Neural cell (in vitro differentiated cells): ENCODE measurements at regions not wholly inside any gene's neighbourhood (a gene's known extent, or its start where the extent isn't known, plus 50 kb on each side); places are given as distances from the start of the nearest gene placed in this dataset.

Experiments used
- H2AFZ ChIP-seq: fragments of 200-600, 300-800 bp; sonication (generic), shearing (Covaris generic); 2 replicates; pipeline ENCODE4 v1.6.0; 2014; ENCODE audit warnings: low read depth, mild to moderate bottlenecking, antibody characterized with exemption, low read length, moderate library complexity
- H3F3A ChIP-seq: fragments of 200-600 bp; shearing (Covaris generic); 2 replicates; pipeline ENCODE4 v1.6.1; 2016; ENCODE audit warnings: mild to moderate bottlenecking, moderate library complexity, mixed read lengths, antibody characterized with exemption, low read length; ENCODE audit not compliant: insufficient read depth, poor library complexity, severe bottlenecking
- H3K27ac ChIP-seq: fragments of 200-600, 300-800 bp; sonication (generic), shearing (Covaris generic); 2 replicates; pipeline ENCODE4 v1.5.1; 2014; ENCODE audit warnings: mild to moderate bottlenecking, low read length, moderate library complexity
- H3K27me3 ChIP-seq: fragments of 300-800, 200-600 bp; sonication (generic), shearing (Covaris generic); 2 replicates; pipeline ENCODE4 v1.6.0; 2014; ENCODE audit warnings: mild to moderate bottlenecking, low read depth, low read length, moderate library complexity; ENCODE audit not compliant: insufficient read depth
- H3K36me3 ChIP-seq: fragments of 300-800, 200-600 bp; sonication (generic), shearing (Covaris generic); 2 replicates; pipeline ENCODE4 v1.5.1; 2014; ENCODE audit warnings: mild to moderate bottlenecking, antibody characterized with exemption, low read length, moderate library complexity; ENCODE audit not compliant: insufficient read depth
- H3K4me2 ChIP-seq: fragments of 300-800, 200-600 bp; sonication (generic), shearing (Covaris generic); 2 replicates; pipeline ENCODE4 v1.6.0; 2014; ENCODE audit warnings: mild to moderate bottlenecking, low read length
- H3K4me3 ChIP-seq: fragments of 300-800, 200-600 bp; sonication (generic), shearing (Covaris generic); 2 replicates; pipeline ENCODE4 v1.5.1; 2014; ENCODE audit warnings: mild to moderate bottlenecking, low read length, moderate library complexity
- H3K79me2 ChIP-seq: fragments of 200-600 bp; shearing (Covaris generic); replicated peaks from 2 replicates; pipeline ENCODE4 v1.6.0; 2014; ENCODE audit warnings: mild to moderate bottlenecking, low read length, moderate library complexity; ENCODE audit not compliant: insufficient read depth
- H3K9ac ChIP-seq: fragments of 300-800, 200-600 bp; sonication (generic), shearing (Covaris generic); 2 replicates; pipeline ENCODE4 v1.6.1; 2016; ENCODE audit warnings: mild to moderate bottlenecking, low read length, mixed read lengths
- H3K9me2 ChIP-seq: fragments of 200-600 bp; shearing (Covaris generic); 2 replicates; pipeline ENCODE4 v1.6.1; 2016; ENCODE audit warnings: mild to moderate bottlenecking, low read length, mixed read lengths; ENCODE audit not compliant: insufficient read depth
- H3K9me3 ChIP-seq: fragments of 200-600, 300-800 bp; sonication (generic), shearing (Covaris generic); 2 replicates; pipeline ENCODE4 v1.6.1; 2016; ENCODE audit warnings: mild to moderate bottlenecking, mixed run types, low read length, moderate library complexity, mixed read lengths
- H4K20me1 ChIP-seq: fragments of 200-600 bp; shearing (Covaris generic); 2 replicates; pipeline ENCODE4 v1.6.1; 2016; ENCODE audit warnings: mild to moderate bottlenecking, mixed run types; ENCODE audit not compliant: insufficient read depth
- EP300 ChIP-seq: fragments of 450-650 bp; conservative IDR thresholded peaks from 2 replicates; pipeline ENCODE4 v1.6.1; 2014; ENCODE audit warnings: antibody characterized with exemption, mild to moderate bottlenecking, moderate library complexity; ENCODE audit not compliant: poor library complexity, severe bottlenecking
- EZH2 ChIP-seq: fragments of 200-600, 300-800 bp; shearing (Covaris generic), sonication (generic); IDR thresholded peaks from 2 replicates; pipeline ENCODE4 v1.6.1; 2014; ENCODE audit warnings: antibody characterized with exemption, low read length, borderline replicate concordance, mild to moderate bottlenecking; ENCODE audit not compliant: insufficient read depth, poor library complexity, severe bottlenecking
- MXI1 ChIP-seq: fragments of 450-650 bp; conservative IDR thresholded peaks from 2 replicates; pipeline ENCODE4 v1.6.1; 2014; ENCODE audit warnings: antibody characterized with exemption, mild to moderate bottlenecking; ENCODE audit not compliant: poor library complexity, severe bottlenecking
- POLR2AphosphoS5 ChIP-seq: IDR thresholded peaks from 2 replicates; pipeline ENCODE4 v1.6.1; 2012
- RAD21 ChIP-seq: fragments of 450-650 bp; conservative IDR thresholded peaks from 2 replicates; pipeline ENCODE4 v1.6.1; 2014; ENCODE audit warnings: antibody characterized with exemption, mild to moderate bottlenecking, moderate library complexity
- SMC3 ChIP-seq: fragments of 450-650 bp; conservative IDR thresholded peaks from 2 replicates; pipeline ENCODE4 v1.6.1; 2014; ENCODE audit warnings: antibody characterized with exemption, mild to moderate bottlenecking, moderate library complexity; ENCODE audit not compliant: poor library complexity
- TAF1 ChIP-seq: IDR thresholded peaks from 2 replicates; pipeline ENCODE4 v1.6.1; 2012; ENCODE audit warnings: low read depth
- TF ChIP-seq, protein P1 (sequence below): IDR thresholded peaks from 2 replicates; pipeline ENCODE4 v1.6.1; 2012; ENCODE audit warnings: borderline replicate concordance
- TF ChIP-seq, protein P2 (sequence below): fragments of 450-650 bp; IDR thresholded peaks from 2 replicates; pipeline ENCODE4 v1.5.1; 2014; ENCODE audit warnings: antibody characterized with exemption, mild to moderate bottlenecking, moderate library complexity; ENCODE audit not compliant: poor library complexity, severe bottlenecking

DNA sequence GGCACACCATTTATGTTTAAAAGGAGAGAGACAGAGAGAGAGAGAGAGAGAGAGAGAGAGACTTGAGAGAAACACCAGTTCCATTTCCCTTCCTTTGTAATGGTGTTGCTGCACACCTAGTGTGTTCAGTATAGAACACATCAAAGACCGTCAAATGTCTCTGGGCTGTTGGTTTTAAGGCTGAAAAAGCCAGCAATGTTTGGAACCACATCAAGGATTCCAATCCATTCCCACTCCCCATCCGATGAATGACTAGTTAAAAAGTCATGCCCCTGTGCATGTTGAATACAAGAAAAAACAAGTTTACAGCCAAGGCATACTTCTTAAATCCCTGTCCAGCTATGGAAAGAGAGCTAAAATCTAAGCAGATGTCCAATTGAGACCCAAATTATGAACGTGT, 83.0 kb upstream of the IFNE start:
- no peak overlapping the region for H3K9ac ChIP-seq
- no peaks in the 10 kb centered on the region for H4K20me1 ChIP-seq
- H3K4me3 ChIP-seq, result no peak overlapping the region
- H3K9me3 ChIP-seq, result no peaks in the 10 kb centered on the region
- TF ChIP-seq RAD21 (no peak), EP300 (no peak), TAF1 (no peak), POLR2AphosphoS5 (no peak)
- TF ChIP-seq, protein P1, sequence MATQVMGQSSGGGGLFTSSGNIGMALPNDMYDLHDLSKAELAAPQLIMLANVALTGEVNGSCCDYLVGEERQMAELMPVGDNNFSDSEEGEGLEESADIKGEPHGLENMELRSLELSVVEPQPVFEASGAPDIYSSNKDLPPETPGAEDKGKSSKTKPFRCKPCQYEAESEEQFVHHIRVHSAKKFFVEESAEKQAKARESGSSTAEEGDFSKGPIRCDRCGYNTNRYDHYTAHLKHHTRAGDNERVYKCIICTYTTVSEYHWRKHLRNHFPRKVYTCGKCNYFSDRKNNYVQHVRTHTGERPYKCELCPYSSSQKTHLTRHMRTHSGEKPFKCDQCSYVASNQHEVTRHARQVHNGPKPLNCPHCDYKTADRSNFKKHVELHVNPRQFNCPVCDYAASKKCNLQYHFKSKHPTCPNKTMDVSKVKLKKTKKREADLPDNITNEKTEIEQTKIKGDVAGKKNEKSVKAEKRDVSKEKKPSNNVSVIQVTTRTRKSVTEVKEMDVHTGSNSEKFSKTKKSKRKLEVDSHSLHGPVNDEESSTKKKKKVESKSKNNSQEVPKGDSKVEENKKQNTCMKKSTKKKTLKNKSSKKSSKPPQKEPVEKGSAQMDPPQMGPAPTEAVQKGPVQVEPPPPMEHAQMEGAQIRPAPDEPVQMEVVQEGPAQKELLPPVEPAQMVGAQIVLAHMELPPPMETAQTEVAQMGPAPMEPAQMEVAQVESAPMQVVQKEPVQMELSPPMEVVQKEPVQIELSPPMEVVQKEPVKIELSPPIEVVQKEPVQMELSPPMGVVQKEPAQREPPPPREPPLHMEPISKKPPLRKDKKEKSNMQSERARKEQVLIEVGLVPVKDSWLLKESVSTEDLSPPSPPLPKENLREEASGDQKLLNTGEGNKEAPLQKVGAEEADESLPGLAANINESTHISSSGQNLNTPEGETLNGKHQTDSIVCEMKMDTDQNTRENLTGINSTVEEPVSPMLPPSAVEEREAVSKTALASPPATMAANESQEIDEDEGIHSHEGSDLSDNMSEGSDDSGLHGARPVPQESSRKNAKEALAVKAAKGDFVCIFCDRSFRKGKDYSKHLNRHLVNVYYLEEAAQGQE, result no peak
- H3K27me3 ChIP-seq, result peaks cover 34% of the 10 kb centered on the region
- H3K79me2 ChIP-seq, result no peaks in the 10 kb centered on the region
- no peaks in the 10 kb centered on the region for H3K9me2 ChIP-seq
- H3K27ac ChIP-seq, result no peak overlapping the region
- H3F3A ChIP-seq, result no peaks in the 10 kb centered on the region
- H3K36me3 ChIP-seq, result no peaks in the 10 kb centered on the region
- no peak overlapping the region for H2AFZ ChIP-seq
- no peak overlapping the region for H3K4me2 ChIP-seq

DNA sequence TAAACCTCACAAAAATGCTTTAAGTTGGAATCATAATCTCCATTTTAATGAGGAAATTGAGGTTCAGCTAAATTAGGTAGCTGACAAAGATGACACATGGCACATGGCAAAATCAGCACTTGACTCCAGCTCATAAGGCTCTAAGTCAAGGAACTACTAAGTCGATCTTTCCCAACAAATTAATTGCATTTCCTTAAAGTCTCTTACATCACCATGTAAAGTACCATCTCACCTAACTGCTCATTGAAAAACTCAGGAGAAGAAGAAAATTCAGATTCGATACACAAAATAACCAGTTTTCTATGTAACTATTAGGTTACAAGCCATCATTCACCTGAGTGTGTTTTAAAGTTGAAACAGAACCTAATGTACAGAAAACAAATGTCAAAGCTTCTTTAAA, 85.8 kb upstream of the IFNE start:
- H2AFZ ChIP-seq, result no peak overlapping the region
- TF ChIP-seq, protein P1, result no peak
- TF ChIP-seq EZH2, result no peak
- no peak for TF ChIP-seq TAF1
- no peak for TF ChIP-seq EP300
- no peak for TF ChIP-seq SMC3
- TF ChIP-seq, protein P2, sequence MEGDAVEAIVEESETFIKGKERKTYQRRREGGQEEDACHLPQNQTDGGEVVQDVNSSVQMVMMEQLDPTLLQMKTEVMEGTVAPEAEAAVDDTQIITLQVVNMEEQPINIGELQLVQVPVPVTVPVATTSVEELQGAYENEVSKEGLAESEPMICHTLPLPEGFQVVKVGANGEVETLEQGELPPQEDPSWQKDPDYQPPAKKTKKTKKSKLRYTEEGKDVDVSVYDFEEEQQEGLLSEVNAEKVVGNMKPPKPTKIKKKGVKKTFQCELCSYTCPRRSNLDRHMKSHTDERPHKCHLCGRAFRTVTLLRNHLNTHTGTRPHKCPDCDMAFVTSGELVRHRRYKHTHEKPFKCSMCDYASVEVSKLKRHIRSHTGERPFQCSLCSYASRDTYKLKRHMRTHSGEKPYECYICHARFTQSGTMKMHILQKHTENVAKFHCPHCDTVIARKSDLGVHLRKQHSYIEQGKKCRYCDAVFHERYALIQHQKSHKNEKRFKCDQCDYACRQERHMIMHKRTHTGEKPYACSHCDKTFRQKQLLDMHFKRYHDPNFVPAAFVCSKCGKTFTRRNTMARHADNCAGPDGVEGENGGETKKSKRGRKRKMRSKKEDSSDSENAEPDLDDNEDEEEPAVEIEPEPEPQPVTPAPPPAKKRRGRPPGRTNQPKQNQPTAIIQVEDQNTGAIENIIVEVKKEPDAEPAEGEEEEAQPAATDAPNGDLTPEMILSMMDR, result no peak
- no peak for TF ChIP-seq POLR2AphosphoS5
- no peak for TF ChIP-seq RAD21
- TF ChIP-seq MXI1, result no peak

More for the DNA sequence above, 85.8 kb upstream of the IFNE start:
- Histone ChIP-seq H3K4me2 (no peak overlapping the region), H3K79me2 (no peaks in the 10 kb centered on the region), H3K9ac (no peak overlapping the region), H3K27ac (no peak overlapping the region), H4K20me1 (no peaks in the 10 kb centered on the region), H3K4me3 (no peak overlapping the region), H3F3A (no peaks in the 10 kb centered on the region), H3K9me2 (no peaks in the 10 kb centered on the region), H3K27me3 (peaks cover 14% of the 10 kb centered on the region), H3K36me3 (no peaks in the 10 kb centered on the region), H3K9me3 (no peaks in the 10 kb centered on the region)
